ENCODE measurements at regions not wholly inside any gene's neighbourhood (a gene's known extent, or its start where the extent isn't known, plus 50 kb on each side); places are given as distances from the start of the nearest gene placed in this dataset.
A peak's percentile ranks its signal among the peaks of the same experiment; 100 is the strongest.
"Not testable (repeated sequence)": the region's sequence is repeated elsewhere in the genome, so short reads cannot be mapped to it uniquely, and the experiment has no call there.

- Histone ChIP-seq H3K36me3 (ENCODE audit: insufficient read depth, low read length) (no peaks in the 10 kb centered on the region), H3K4me3 (ENCODE audit: low read length in 2 of 2) (no peak overlapping the region), H3K9me3 (ENCODE audit: control insufficient read depth in 1 of 2, low read length in 2 of 2) (no peaks in the 10 kb centered on the region), H3K27ac (ENCODE audit: low read depth, low read length) (no peak overlapping the region), H3K4me1 (ENCODE audit: insufficient read depth, low read length) (no peaks in the 10 kb centered on the region), H3K27me3 (ENCODE audit: insufficient read depth, low read length) (no peaks in the 10 kb centered on the region)
- Mint-ChIP-seq H3K4me3 (no peak overlapping the region), H3K4me1 (no peaks in the 10 kb centered on the region), H3K36me3 (no peaks in the 10 kb centered on the region), H3K9me3 (peaks cover 0 to 4% (median 0%) of the 10 kb centered on the region in 8 donors), H3K27ac (no peak overlapping the region), H3K27me3 (no peaks in the 10 kb centered on the region)
- ChIA-PET POLR2A (ENCODE audit: partially characterized antibody) (no interaction called here), CTCF (ENCODE audit: partially characterized antibody) (no interaction called here)
- intact Hi-C loops (cut with micrococcal nuclease), result no loop called here
- DNase-seq, result no peak
Observed at GRCh38 chr1:65593516-65593915, 173.0 kb downstream of the LEPR start.

GRCh38 chr1:65595724-65596123 is 175.3 kb downstream of the LEPR start:
- Mint-ChIP-seq H3K4me1 (no peaks in the 10 kb centered on the region), H3K27ac (no peak overlapping the region), H3K4me3 (no peak overlapping the region), H3K27me3 (no peaks in the 10 kb centered on the region), H3K9me3 (no peaks in the 10 kb centered on the region), H3K36me3 (no peaks in the 10 kb centered on the region)
- Histone ChIP-seq H3K4me3 (ENCODE audit: low read length in 2 of 2) (no peak overlapping the region), H3K27ac (ENCODE audit: low read depth, low read length) (no peak overlapping the region), H3K36me3 (ENCODE audit: insufficient read depth, low read length) (no peaks in the 10 kb centered on the region), H3K27me3 (ENCODE audit: insufficient read depth, low read length) (no peaks in the 10 kb centered on the region), H3K4me1 (ENCODE audit: insufficient read depth, low read length) (no peaks in the 10 kb centered on the region), H3K9me3 (ENCODE audit: control insufficient read depth in 1 of 2, low read length in 2 of 2) (no peaks in the 10 kb centered on the region)
- DNase-seq, result no peak
- ChIA-PET CTCF (ENCODE audit: partially characterized antibody) (no interaction called here), POLR2A (ENCODE audit: partially characterized antibody) (no interaction called here)
- intact Hi-C loops (cut with micrococcal nuclease), result no loop called here

GRCh38 chr1:65596768-65597167 is 176.3 kb downstream of the LEPR start:
- H3K36me3 ChIP-seq (ENCODE audit: insufficient read depth, low read length), result no peaks in the 10 kb centered on the region
- no peaks in the 10 kb centered on the region for H3K4me1 ChIP-seq (ENCODE audit: insufficient read depth, low read length)
- no peak overlapping the region for H3K27ac ChIP-seq (ENCODE audit: low read depth, low read length)
- no peaks in the 10 kb centered on the region for H3K27me3 ChIP-seq (ENCODE audit: insufficient read depth, low read length)
- ChIA-PET CTCF (ENCODE audit: partially characterized antibody) (no interaction called here), POLR2A (ENCODE audit: partially characterized antibody) (no interaction called here)
- H3K9me3 ChIP-seq (ENCODE audit: control insufficient read depth in 1 of 2, low read length in 2 of 2), result no peaks in the 10 kb centered on the region
- Mint-ChIP-seq H3K27me3 (no peaks in the 10 kb centered on the region), H3K9me3 (no peaks in the 10 kb centered on the region), H3K4me1 (no peaks in the 10 kb centered on the region), H3K36me3 (no peaks in the 10 kb centered on the region), H3K4me3 (no peak overlapping the region), H3K27ac (no peak overlapping the region)
- no peak overlapping the region for H3K4me3 ChIP-seq (ENCODE audit: low read length in 2 of 2)
- no peak for DNase-seq
- intact Hi-C loops (cut with micrococcal nuclease), result no loop called here

GRCh38 chr1:65605621-65606020 is 185.2 kb downstream of the LEPR start:
- POLR2A ChIA-PET (ENCODE audit: partially characterized antibody), result no interaction called here
- no peak overlapping the region for H3K4me3 Mint-ChIP-seq

GRCh38 chr1:65606426-65606825 is 186.0 kb downstream of the LEPR start:
- no peaks in the 10 kb centered on the region for H3K27me3 ChIP-seq (ENCODE audit: insufficient read depth, low read length)
- H3K4me3 Mint-ChIP-seq, result no peak overlapping the region
- H3K9me3 ChIP-seq (ENCODE audit: control insufficient read depth in 1 of 2, low read length in 2 of 2), result no peaks in the 10 kb centered on the region
- no peaks in the 10 kb centered on the region for H3K36me3 Mint-ChIP-seq
- H3K27me3 Mint-ChIP-seq, result no peaks in the 10 kb centered on the region
- POLR2A ChIA-PET (ENCODE audit: partially characterized antibody), result no interaction called here
- H3K27ac ChIP-seq (ENCODE audit: low read depth, low read length), result no peak overlapping the region
- DNase-seq, result no peak
- H3K27ac Mint-ChIP-seq, result no peak overlapping the region
- intact Hi-C loops (cut with micrococcal nuclease), result no loop called here
- H3K9me3 Mint-ChIP-seq, result no peaks in the 10 kb centered on the region
- H3K4me1 Mint-ChIP-seq, result no peaks in the 10 kb centered on the region
- CTCF ChIA-PET (ENCODE audit: partially characterized antibody), result no interaction called here
- no peak overlapping the region for H3K4me3 ChIP-seq (ENCODE audit: low read length in 2 of 2)
- H3K4me1 ChIP-seq (ENCODE audit: insufficient read depth, low read length), result no peaks in the 10 kb centered on the region
- H3K36me3 ChIP-seq (ENCODE audit: insufficient read depth, low read length), result no peaks in the 10 kb centered on the region

More at GRCh38 chr1:65605621-65606020, 185.2 kb downstream of the LEPR start:
- intact Hi-C loops (cut with micrococcal nuclease), result no loop called here
- CTCF ChIA-PET (ENCODE audit: partially characterized antibody), result no interaction called here
- Histone ChIP-seq H3K4me3 (ENCODE audit: low read length in 2 of 2) (no peak overlapping the region), H3K27ac (ENCODE audit: low read depth, low read length) (no peak overlapping the region), H3K36me3 (ENCODE audit: insufficient read depth, low read length) (no peaks in the 10 kb centered on the region), H3K4me1 (ENCODE audit: insufficient read depth, low read length) (no peaks in the 10 kb centered on the region), H3K9me3 (ENCODE audit: control insufficient read depth in 1 of 2, low read length in 2 of 2) (no peaks in the 10 kb centered on the region), H3K27me3 (ENCODE audit: insufficient read depth, low read length) (no peaks in the 10 kb centered on the region)
- Mint-ChIP-seq H3K27me3 (no peaks in the 10 kb centered on the region), H3K36me3 (no peaks in the 10 kb centered on the region), H3K27ac (no peak overlapping the region), H3K9me3 (no peaks in the 10 kb centered on the region), H3K4me1 (no peaks in the 10 kb centered on the region)
- no peak for DNase-seq

- Mint-ChIP-seq H3K27ac (no peak overlapping the region), H3K27me3 (no peaks in the 10 kb centered on the region), H3K4me1 (peaks cover 13 to 20% (median 17%) of the 10 kb centered on the region in 4 donors), H3K36me3 (peaks cover 0 to 4% of the 10 kb centered on the region in 2 donors), H3K4me3 (no peak overlapping the region), H3K9me3 (peaks cover 0 to 3% (median 0%) of the 10 kb centered on the region in 8 donors)
- H3K4me3 ChIP-seq (ENCODE audit: low read length in 2 of 2), result no peak overlapping the region
- ChIA-PET CTCF (ENCODE audit: partially characterized antibody) (no interaction called here), POLR2A (ENCODE audit: partially characterized antibody) (no interaction called here)
- H3K36me3 ChIP-seq (ENCODE audit: insufficient read depth, low read length), result no peaks in the 10 kb centered on the region
- H3K27me3 ChIP-seq (ENCODE audit: insufficient read depth, low read length), result no peaks in the 10 kb centered on the region
- no peaks in the 10 kb centered on the region for H3K9me3 ChIP-seq (ENCODE audit: control insufficient read depth in 1 of 2, low read length in 2 of 2)
- H3K27ac ChIP-seq (ENCODE audit: low read depth, low read length), result no peak overlapping the region
- intact Hi-C loops (cut with micrococcal nuclease), result no loop called here
- no peak for DNase-seq
- H3K4me1 ChIP-seq (ENCODE audit: insufficient read depth, low read length), result peaks cover 6% of the 10 kb centered on the region
Observed at GRCh38 chr1:65613884-65614283, 178.8 kb upstream of the PDE4B start.

- no peak for DNase-seq
- ChIA-PET POLR2A (ENCODE audit: partially characterized antibody) (no interaction called here), CTCF (ENCODE audit: partially characterized antibody) (no interaction called here)
- Mint-ChIP-seq H3K27me3 (no peaks in the 10 kb centered on the region), H3K4me3 (no peak overlapping the region), H3K9me3 (peaks cover 0 to 3% (median 0%) of the 10 kb centered on the region in 8 donors), H3K4me1 (peaks cover 13 to 20% (median 17%) of the 10 kb centered on the region in 4 donors), H3K36me3 (peaks cover 0 to 5% of the 10 kb centered on the region in 2 donors), H3K27ac (peak overlapping the region in 1 of 7 donors; percentile 9)
- Histone ChIP-seq H3K27me3 (ENCODE audit: insufficient read depth, low read length) (no peaks in the 10 kb centered on the region), H3K9me3 (ENCODE audit: control insufficient read depth in 1 of 2, low read length in 2 of 2) (no peaks in the 10 kb centered on the region), H3K4me1 (ENCODE audit: insufficient read depth, low read length) (peaks cover 6% of the 10 kb centered on the region), H3K27ac (ENCODE audit: low read depth, low read length) (no peak overlapping the region), H3K36me3 (ENCODE audit: insufficient read depth, low read length) (no peaks in the 10 kb centered on the region), H3K4me3 (ENCODE audit: low read length in 2 of 2) (no peak overlapping the region)
- intact Hi-C loops (cut with micrococcal nuclease), result no loop called here
Observed at GRCh38 chr1:65615859-65616258, 176.8 kb upstream of the PDE4B start.

- intact Hi-C loops (cut with micrococcal nuclease); H3K9me3 Mint-ChIP-seq; H3K36me3 Mint-ChIP-seq; H3K9me3 ChIP-seq (ENCODE audit: control insufficient read depth in 1 of 2, low read length in 2 of 2); POLR2A ChIA-PET (ENCODE audit: partially characterized antibody); H3K27me3 ChIP-seq (ENCODE audit: insufficient read depth, low read length); H3K4me1 Mint-ChIP-seq; H3K27me3 Mint-ChIP-seq; H3K4me3 Mint-ChIP-seq; H3K4me3 ChIP-seq (ENCODE audit: low read length in 2 of 2); H3K4me1 ChIP-seq (ENCODE audit: insufficient read depth, low read length); H3K27ac ChIP-seq (ENCODE audit: low read depth, low read length); H3K36me3 ChIP-seq (ENCODE audit: insufficient read depth, low read length); H3K27ac Mint-ChIP-seq; CTCF ChIA-PET (ENCODE audit: partially characterized antibody); DNase-seq: not testable (repeated sequence)
Observed at GRCh38 chr1:65621721-65622120, 171.0 kb upstream of the PDE4B start.

Data from CD4-positive, alpha-beta memory T cell (primary cell).